Ramos (cell line): ENCODE measurements at regions not wholly inside any gene's neighbourhood (a gene's known extent, or its start where the extent isn't known, plus 50 kb on each side); places are given as distances from the start of the nearest gene placed in this dataset.
"Not testable (repeated sequence)": the region's sequence is repeated elsewhere in the genome, so short reads cannot be mapped to it uniquely, and the experiment has no call there.

Source experiments
- in situ Hi-C: fragments of 300-500 bp; cut with MboI; formaldehyde crosslinking; loops from one replicate; pipeline ENCODE4 v1.14.3; 2022; ENCODE audit warnings: low sequenced_read_pairs; ENCODE audit not compliant: unreplicated experiment

DNA sequence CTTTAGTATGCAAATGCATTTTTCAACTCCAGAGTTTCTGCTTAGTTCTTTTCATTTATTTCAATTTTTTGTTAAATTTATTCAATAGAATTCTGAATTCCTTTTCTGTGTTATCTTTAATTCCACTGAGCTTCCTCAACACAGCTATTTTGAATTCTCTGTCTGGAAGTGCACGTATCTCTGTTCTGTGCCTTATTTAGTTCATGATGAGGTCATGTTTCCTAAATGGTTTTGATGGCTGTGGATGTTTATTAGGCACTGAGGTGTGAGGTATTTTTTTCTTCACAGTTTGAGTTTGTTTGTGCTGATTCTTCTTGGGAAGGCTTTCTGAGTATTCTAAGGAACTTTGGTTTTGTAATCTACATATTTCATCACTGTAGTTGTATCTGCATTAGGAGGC is 2042.8 kb upstream of the RAG2 start:
- in situ Hi-C loops = no loop called here

DNA sequence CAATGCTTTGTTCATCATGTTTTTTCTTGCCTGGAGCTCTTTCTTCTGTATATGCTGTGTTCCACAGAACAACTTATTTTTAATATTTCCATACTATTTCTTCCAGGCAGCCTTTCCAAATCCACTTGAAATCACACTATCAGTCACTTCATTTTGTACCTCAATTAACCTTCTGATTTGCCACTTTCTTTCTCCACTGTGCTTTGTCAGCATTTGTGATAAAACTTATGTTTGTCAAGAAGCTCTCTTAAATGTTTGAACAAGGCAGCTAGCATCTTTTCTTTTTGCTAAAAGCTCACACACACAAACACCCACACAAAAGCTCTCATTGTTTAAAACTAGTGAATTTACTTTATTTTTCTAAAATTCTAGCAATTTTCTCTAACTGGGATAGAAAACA is 2014.7 kb upstream of the RAG2 start:
- in situ Hi-C loops = no loop called here

DNA sequence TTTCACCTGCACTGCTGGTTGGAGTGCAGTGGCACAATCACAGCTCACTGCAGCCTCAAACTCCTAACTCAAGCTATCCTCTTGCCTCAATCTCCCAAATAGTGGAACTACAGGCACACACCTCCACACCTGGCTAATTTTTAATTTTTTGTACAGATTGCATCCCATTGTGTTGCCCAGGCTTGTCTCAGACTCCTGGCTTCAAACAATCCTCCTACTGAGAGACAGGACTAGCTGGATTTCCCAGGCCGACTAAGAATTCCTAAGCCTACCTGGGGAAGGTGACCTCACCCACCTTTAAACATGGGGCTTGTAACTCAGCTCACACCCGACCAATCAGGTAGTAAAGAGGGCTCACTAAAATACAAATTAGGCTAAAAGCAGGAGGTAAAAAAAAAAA is 2003.3 kb upstream of the RAG2 start:
- in situ Hi-C loops = not testable (repeated sequence)

DNA sequence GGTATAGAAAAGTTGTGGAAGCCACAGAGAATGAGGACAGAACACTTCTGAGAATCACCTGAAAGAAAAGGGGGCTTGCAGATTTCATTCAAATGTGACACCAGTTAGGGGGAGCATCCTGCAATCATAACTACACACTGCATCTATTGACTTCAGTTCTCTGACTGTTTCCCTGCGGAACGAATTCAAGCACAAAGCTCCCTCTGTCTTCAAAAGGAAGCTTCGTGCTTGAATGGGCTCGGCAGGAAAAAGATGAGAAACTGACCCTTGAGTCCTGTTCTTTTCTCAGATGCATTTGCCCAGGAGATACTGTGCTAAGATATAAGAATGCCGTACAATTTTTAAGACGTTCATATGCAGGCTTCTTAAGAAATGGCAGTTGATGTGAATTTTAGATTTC is 2000.4 kb upstream of the RAG2 start:
- in situ Hi-C loops = no loop called here

DNA sequence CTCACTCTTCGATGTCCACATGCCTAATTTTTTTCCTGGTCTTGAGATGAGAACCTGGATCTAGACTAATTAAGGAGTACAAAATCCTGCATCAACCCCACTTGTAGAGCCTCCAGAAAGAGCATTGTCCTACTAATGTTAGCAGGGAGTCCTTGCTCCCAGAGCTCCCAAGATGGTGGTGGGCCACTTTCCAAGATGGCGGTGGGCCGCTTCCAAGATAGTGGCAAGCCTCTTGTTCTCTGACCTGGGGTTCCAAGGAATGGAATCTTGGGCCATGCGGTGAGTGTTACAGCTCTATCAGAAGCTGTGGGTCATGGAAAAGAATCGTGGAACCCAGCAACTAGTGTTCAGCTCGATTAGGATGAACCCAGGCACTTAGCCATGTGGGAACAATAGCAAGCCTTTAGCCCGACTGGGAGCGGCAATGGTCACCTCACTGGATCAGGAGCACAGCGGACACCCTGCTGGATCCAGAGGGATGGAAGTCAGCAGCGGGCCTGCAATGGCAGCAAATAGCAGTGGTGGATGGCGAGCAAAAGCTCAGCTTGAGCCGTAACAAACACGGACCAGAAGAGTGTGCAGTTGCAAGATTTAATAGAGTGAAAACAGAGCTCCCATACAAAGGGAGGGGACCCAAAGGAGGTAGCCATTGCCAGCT is 1997.5 kb upstream of the RAG2 start:
- in situ Hi-C loops = not testable (repeated sequence)

DNA sequence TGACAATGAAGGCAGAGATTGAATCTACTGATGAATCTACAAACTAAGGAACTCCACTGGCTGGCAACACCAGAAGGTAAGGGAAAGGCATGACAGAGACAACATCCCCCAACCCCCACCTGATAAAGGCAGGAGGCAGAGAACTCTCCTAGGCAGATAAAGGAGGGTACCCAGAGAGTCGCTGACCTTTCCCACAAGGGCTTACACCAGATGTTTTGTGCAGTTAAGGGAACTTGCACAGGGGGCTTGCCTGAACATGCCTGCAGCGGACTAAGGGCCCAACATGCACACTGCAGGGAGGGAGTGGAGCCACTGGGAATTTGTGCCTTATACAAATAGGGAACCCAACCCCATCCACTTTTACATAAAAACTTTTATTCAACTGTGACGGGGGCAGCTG is 1996.9 kb upstream of the RAG2 start:
- in situ Hi-C loops = no loop called here

DNA sequence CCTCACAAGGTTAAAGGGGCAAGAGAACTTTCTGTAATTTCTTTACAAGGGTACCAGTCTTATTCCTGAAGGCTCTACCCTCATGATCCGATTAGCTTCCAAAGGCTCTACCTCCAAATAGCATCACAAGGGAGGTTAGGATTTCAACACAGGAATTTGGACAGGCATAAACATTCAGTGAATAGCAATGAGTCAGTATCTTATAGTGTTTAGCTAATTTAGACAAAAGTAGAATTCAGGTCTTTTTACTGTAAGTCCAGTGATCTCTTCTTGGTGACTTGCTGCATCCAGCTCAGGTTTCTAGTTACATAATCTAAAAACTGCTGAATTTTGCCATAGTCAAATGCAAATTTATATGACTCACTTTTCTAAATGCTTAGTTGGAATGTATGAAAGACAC is 1995.6 kb upstream of the RAG2 start:
- in situ Hi-C loops = no loop called here

DNA sequence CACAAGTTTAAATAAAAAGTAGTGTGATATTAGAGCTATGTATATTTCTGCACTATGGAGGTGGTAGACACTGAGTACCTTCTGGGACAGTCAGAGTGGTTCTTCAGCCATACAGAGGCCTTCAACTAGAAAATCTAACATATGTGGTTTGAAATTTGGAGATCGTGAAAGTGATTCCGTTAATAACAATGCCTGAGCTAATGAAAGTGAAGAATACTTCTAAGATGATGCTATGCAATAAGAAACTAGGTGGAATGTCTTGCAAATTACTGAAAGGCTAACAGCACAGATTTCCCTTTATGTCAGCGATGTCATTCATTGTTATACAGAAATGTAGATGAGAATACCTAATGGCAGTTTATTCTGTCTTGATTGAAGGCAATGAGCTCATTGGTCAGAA is 1984.7 kb upstream of the RAG2 start:
- in situ Hi-C loops = no loop called here

DNA sequence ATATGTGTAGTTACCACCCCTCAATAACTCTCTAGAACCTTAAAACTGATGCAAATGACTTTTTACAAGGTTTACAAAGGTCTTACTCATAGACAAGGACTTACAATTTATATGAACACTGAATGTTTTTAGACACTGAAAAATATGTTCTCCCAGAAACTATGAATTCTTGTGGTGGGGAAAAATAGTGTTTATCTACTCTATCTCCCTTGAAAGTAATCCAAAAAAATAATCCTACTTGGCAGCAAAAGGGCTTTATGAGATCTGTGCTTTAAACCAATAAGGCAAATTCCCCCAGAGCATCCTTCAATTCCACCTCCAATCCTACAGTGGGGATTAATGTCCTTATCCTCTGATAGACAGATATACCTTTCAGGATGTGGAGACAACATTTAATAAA is 1984.1 kb upstream of the RAG2 start:
- in situ Hi-C loops = no loop called here

DNA sequence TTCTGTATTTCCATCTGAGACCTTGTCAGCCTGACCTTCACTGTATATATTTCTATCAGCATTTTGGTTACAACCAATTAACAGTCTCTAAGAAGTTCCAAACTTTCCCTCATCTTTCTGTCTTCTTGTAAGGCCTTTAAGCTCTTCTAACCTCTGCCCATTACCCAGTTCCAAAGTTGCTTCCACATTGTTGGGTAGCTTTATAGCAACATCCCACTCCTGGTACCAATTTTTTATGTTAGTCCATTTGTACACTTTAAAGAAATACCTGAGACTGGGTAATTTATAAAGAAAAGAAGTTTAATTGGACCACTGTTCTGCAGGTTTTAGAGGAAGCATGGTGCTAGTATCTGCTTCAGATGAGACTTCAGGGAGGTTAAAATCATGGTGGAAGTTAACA is 1979.7 kb upstream of the RAG2 start:
- in situ Hi-C loops = no loop called here

DNA sequence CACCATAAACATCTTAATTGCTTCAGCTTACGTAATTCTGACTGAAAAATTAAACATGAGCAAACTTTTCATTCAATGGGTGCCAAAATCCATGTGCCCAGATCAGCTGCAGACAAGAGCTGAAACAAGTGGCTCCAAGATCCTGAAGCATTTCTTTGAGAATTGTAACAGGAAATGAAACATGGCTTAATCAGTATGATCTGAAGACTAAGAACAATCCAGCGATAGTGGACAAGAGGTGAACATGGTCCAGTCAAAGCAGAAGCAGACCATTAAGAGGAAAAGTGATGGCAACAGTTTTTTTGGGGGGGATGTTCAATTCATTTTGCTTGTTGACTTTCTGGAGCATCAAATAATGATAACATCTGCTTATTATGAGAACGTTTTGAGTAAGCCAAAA is 1964.5 kb upstream of the RAG2 start:
- in situ Hi-C loops = no loop called here

DNA sequence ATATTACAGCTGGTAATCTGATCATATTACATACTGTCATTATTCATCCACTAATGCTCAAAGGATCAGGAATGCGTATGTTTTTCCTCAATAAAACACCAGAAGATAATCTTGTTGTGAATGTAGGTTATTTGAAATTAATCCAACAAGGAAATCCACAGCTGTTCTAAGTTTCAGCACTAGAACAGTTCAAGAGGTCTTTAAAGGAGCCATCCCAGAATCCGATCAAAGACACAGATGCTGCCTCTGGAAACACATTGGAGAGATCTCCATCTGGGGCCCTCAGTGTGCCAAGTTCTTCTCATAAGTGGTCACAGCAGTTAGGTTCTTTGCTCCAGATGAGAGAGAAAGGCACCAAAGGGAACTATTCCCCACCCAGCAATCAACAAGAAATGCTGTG is 1955.1 kb upstream of the RAG2 start:
- in situ Hi-C loops = no loop called here

DNA sequence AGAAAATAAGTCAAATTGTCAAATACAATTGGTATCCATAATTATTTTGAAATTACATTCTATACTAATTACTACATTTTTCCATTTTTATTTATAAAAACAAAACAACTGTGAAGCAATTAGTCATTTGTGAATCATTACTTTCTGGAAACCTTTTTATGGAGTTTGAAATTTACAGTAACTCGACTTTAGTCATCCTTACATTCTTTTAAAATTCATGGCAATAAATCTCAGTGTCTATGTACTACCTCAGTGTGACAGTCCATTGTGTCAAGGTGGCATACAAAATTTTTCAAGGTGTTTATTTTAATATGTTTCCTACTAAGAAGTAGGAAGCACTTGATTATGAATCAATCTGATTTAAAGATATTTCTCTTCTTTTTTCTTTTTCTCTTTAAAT is 1949.4 kb upstream of the RAG2 start:
- in situ Hi-C loops = no loop called here

DNA sequence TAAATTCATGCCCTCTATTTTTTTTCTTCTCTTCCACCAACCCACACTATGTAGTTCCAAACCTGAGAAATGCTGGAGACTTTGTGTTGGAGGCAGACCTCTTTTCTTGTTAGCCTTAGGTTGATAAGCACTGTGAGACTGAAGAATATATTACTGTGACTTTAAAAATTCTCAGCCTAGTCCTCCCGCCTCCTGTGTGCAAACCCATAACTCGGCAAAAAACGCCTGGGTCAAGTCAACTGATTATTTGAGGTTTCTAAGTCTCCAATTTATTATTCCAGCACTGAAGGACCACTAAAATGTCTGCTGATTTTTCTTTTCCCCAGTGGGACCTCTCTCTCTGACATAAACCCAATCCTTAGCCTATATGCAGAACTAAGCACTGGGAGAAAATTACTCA is 1946.0 kb upstream of the RAG2 start:
- in situ Hi-C loops = no loop called here

DNA sequence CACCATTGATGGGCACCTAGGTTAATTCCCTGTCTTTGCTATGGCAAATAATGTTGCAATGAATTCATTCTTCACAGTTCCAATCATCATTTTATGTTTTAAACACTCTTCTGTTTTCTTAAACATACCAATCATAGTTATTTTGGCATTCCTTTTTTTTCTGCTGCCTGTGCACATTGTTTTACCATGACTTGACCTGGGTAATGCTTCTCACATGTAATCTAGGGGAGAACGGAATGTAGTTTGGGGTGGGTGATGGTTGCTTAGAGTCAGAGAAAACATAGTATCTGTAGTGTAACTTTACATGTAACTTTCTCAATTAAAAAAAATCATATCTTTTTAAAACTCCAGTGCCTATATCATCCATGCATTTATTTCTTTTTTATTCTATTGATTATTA is 1945.3 kb upstream of the RAG2 start:
- in situ Hi-C loops = no loop called here

DNA sequence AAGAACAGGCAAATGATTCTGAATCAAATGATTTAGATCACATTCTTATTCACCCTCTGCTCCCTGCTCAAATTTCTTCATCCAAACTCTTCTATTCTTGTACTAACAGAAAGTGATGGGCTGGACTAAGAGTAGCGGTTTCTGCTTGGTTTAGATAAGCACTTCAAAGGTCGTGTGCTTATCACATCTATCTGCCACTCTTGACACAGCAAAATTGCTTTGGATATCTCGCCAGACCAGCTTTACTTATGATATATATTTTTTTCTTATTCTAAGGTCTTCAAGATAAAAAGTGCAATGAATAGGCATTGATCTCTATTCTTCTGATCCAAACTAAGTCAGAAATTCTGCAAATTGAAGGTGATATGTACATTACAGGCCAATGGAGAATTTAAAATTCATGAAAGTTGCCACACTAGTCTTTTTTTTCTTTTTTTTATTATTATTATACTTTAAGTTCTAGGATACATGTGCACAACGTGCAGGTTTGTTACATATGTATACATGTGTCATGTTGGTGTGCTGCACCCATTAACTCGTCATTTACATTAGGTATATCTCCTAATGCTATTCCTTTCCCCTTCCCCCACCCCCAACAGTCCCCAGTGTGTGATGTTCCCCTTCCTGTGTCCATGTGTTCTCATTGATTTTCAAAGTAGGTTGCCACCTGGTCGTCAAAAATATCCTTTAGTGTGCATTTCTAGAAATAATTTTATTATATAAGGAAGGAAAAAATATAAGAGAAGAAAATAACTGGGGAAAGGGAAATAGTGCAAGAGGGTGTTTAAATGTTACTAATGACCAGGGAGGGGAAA is 1941.0 kb upstream of the RAG2 start:
- in situ Hi-C loops = no loop called here

DNA sequence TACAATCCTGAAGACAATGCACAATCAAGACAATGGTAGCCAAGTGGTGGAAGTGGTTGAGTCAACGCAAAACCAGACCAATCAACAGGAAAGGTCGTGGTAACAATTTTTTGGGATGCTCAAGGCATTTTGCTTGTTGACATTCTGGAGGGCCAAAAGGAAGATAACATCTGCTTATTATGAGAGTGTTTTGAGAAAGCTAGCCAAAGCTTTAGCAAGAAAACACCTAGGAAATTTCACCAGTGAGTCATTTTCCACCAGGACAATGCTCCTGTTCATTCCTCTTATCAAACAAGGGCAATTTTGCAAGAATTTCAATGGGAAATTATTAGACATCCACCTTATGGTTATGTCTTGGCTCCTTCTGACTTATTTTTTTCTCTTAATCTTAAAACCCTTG is 1932.2 kb upstream of the RAG2 start:
- in situ Hi-C loops = no loop called here

DNA sequence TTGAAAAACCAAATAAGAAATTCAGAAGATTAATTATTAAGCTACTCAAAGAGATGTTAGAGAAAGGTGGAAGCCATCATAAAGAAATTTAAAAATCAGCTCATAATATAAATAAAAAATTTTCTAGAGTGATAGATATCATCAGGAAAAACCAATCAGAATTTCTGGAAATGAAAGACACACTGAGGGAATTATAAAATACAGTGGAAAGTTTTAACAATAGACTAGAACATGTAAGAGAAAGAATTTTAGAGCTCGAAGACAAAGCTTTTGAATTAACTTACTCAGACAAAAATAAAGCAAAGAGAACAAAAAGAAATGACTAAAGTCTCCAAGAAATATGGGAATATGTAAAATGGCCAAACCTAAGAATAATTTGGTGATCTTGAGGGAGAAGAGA is 1926.9 kb upstream of the RAG2 start:
- in situ Hi-C loops = no loop called here

DNA sequence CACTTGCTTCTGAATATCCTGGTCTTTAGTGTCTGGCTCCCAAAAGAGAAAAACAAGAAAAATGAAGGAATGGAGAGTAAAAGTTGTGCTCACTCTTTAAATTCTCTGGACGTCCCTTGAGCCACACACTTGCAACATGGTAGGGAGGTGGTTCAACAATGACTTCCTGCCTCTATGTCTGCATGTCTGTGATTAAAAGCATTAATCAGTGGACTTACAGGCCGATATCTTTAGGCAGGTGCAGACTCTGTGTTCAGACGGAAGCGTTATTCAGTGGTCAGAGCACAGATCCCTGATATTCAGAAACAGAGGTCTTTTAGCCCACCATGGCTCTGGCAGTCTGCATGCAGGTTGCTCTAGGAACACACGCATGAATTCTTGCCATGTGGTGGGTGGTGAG is 1920.0 kb upstream of the RAG2 start:
- in situ Hi-C loops = no loop called here

DNA sequence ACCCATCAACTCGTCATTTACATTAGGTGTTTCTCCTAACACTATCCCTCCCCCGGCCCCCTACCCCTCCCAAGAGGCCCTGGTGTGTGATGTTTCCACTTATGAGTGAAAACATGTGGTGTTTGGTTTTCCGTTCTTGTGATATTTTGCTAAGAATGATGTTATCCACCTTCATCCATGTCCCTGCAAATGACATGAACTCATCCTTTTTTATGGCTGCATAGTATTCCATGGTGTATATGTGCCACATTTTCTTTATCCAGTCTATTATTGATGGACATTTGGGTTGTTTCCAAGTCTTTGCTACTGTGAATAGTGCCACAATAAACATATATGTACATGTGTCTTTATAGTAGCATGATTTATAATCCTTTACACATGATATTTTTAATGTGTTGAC is 1914.8 kb upstream of the RAG2 start:
- in situ Hi-C loops = not testable (repeated sequence)

DNA sequence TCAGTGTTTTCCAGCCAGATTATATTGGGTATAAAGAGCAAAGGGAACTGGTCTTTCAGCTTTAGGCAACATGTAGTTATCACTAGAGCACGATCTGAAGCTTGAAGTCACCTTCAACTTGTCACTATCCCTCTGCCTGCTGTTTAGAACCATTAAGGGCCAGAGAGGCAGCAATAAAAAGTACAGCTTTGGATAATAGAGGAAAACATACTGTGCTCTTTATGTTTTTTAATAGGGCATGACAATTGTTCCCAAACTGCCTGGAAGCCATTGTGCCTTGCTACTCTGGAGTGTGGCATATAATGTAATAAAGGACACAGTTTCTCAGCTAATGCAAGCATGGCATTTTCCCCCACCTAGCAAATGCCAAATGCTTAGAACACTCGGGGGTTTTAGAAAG is 1912.0 kb upstream of the RAG2 start:
- in situ Hi-C loops = no loop called here

DNA sequence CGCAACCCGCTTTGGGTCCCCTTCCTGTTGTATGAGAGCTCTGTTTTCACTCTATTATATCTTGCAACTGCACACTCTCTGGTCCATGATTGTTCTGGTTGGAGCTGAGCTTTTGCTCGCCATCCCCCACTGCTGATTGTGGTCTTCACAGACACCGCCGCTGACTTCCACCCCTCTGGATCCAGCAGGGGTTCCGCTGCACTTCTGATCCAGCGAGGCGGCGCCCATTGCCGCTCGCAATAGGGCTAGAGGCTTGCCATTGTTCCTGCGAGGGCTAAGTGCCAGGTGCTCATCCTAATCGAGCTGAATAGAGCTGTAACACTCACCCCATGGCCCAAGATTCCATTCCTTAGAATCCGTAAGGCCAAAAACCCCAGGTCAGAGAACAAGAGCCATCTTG is 1905.8 kb upstream of the RAG2 start:
- in situ Hi-C loops = no loop called here
